ENCODE measurements at regions not wholly inside any gene's neighbourhood (a gene's known extent, or its start where the extent isn't known, plus 50 kb on each side); places are given as distances from the start of the nearest gene placed in this dataset.

- no peak for TF ChIP-seq REST (IDR thresholded peaks at IDR 0.05; ENCODE audit: insufficient read depth in 1 of 2, low read depth in 2 of 2, low read length in 2 of 2)
- TF ChIP-seq POLR2AphosphoS5 (IDR thresholded peaks at IDR 0.05; ENCODE audit: low read depth, low read length) = no peak
- no peak for TF ChIP-seq TAF1 (IDR thresholded peaks at IDR 0.05; ENCODE audit: borderline replicate concordance, insufficient read depth, low read length)
- TF ChIP-seq FOXP2 (optimal IDR thresholded peaks at IDR 0.05; ENCODE audit: borderline replicate concordance, extremely low read depth, extremely low read length, insufficient read depth) = no peak
- no peak for TF ChIP-seq SIN3A (IDR thresholded peaks at IDR 0.05; ENCODE audit: borderline replicate concordance, insufficient read depth, low read length)
Observed at GRCh38 chr1:9419369-9420041, 119.8 kb upstream of the SLC25A33 start.

- no peak for TF ChIP-seq POLR2AphosphoS5 (IDR thresholded peaks at IDR 0.05; ENCODE audit: low read depth, low read length)
Observed at GRCh38 chr1:9420835-9421532, 118.3 kb upstream of the SLC25A33 start.

GRCh38 chr1:9421533-9421873 lies 117.8 kb upstream of the SLC25A33 start:
- no peak for TF ChIP-seq FOXP2 (optimal IDR thresholded peaks at IDR 0.05; ENCODE audit: borderline replicate concordance, extremely low read depth, extremely low read length, insufficient read depth)
- no peak for TF ChIP-seq TAF1 (IDR thresholded peaks at IDR 0.05; ENCODE audit: borderline replicate concordance, insufficient read depth, low read length)

GRCh38 chr1:9422321-9422720 lies 116.9 kb upstream of the SLC25A33 start:
- TF ChIP-seq POLR2AphosphoS5 (IDR thresholded peaks at IDR 0.05; ENCODE audit: low read depth, low read length) = no peak
- TF ChIP-seq TAF1 (IDR thresholded peaks at IDR 0.05; ENCODE audit: borderline replicate concordance, insufficient read depth, low read length) = no peak
- no peak for TF ChIP-seq SIN3A (IDR thresholded peaks at IDR 0.05; ENCODE audit: borderline replicate concordance, insufficient read depth, low read length)
- no peak for TF ChIP-seq FOXP2 (optimal IDR thresholded peaks at IDR 0.05; ENCODE audit: borderline replicate concordance, extremely low read depth, extremely low read length, insufficient read depth)
- no peak for TF ChIP-seq REST (IDR thresholded peaks at IDR 0.05; ENCODE audit: insufficient read depth in 1 of 2, low read depth in 2 of 2, low read length in 2 of 2)

- TF ChIP-seq REST (IDR thresholded peaks at IDR 0.05; ENCODE audit: insufficient read depth in 1 of 2, low read depth in 2 of 2, low read length in 2 of 2) (no peak), FOXP2 (optimal IDR thresholded peaks at IDR 0.05; ENCODE audit: borderline replicate concordance, extremely low read depth, extremely low read length, insufficient read depth) (no peak), SIN3A (IDR thresholded peaks at IDR 0.05; ENCODE audit: borderline replicate concordance, insufficient read depth, low read length) (no peak), TAF1 (IDR thresholded peaks at IDR 0.05; ENCODE audit: borderline replicate concordance, insufficient read depth, low read length) (no peak), POLR2AphosphoS5 (IDR thresholded peaks at IDR 0.05; ENCODE audit: low read depth, low read length) (no peak)
Observed at GRCh38 chr1:9422911-9423505, 116.3 kb upstream of the SLC25A33 start.

- TF ChIP-seq TAF1 (IDR thresholded peaks at IDR 0.05; ENCODE audit: borderline replicate concordance, insufficient read depth, low read length) (no peak), REST (IDR thresholded peaks at IDR 0.05; ENCODE audit: insufficient read depth in 1 of 2, low read depth in 2 of 2, low read length in 2 of 2) (no peak), SIN3A (IDR thresholded peaks at IDR 0.05; ENCODE audit: borderline replicate concordance, insufficient read depth, low read length) (no peak), POLR2AphosphoS5 (IDR thresholded peaks at IDR 0.05; ENCODE audit: low read depth, low read length) (no peak), FOXP2 (optimal IDR thresholded peaks at IDR 0.05; ENCODE audit: borderline replicate concordance, extremely low read depth, extremely low read length, insufficient read depth) (no peak)
Observed at GRCh38 chr1:9424261-9424660, 115.0 kb upstream of the SLC25A33 start.
